Fibroblast of lung (primary cell): ENCODE measurements at regions not wholly inside any gene's neighbourhood (a gene's known extent, or its start where the extent isn't known, plus 50 kb on each side); places are given as distances from the start of the nearest gene placed in this dataset.

Experiments
- DNase-seq, 2 donors: peaks; one replicate each; pipeline versions ENCODE4 v3.0.0 to v3.0.0-alpha.2; 2010; ENCODE audit warnings: low read depth in 2 of 2
- H2AFZ ChIP-seq: 2 replicates; pipeline ENCODE4 v1.5.1; 2012; ENCODE audit warnings: low read length, control low read depth, inconsistent platforms
- H3K27ac ChIP-seq: 2 replicates; pipeline ENCODE4 v1.5.1; 2011; ENCODE audit warnings: low read length, control low read depth; ENCODE audit not compliant: insufficient read depth
- H3K27me3 ChIP-seq: 2 replicates; pipeline ENCODE4 v1.5.1; 2011; ENCODE audit warnings: mild to moderate bottlenecking, low read length; ENCODE audit not compliant: control insufficient read depth, insufficient read depth
- H3K36me3 ChIP-seq: 2 replicates; pipeline ENCODE4 v1.5.1; 2011; ENCODE audit warnings: low read length; ENCODE audit not compliant: control insufficient read depth, insufficient read depth
- H3K4me1 ChIP-seq: 2 replicates; pipeline ENCODE4 v1.5.1; 2011; ENCODE audit warnings: low read length; ENCODE audit not compliant: control insufficient read depth, insufficient read depth; ENCODE audit errors: extremely low read depth
- H3K4me2 ChIP-seq: 2 replicates; pipeline ENCODE4 v1.5.1; 2011; ENCODE audit warnings: low read length, control low read depth; ENCODE audit not compliant: insufficient read depth; ENCODE audit errors: extremely low read depth
- H3K4me3 ChIP-seq, 4 experiments: fragments of 200-600 bp in 1 of 4; sonication (generic) in 1 of 4; replicated peaks in 1 of 4; 2 replicates each; pipeline ENCODE4 v1.5.1; 2011 to 2016; ENCODE audit warnings: low read length in 4 of 4, low read depth in 3 of 4, mild to moderate bottlenecking in 3 of 4, control low read depth in 2 of 4, inconsistent platforms in 1 of 4, mixed read lengths in 1 of 4; ENCODE audit not compliant: insufficient read depth in 1 of 4; ENCODE audit errors: control extremely low read depth in 1 of 4
- H3K79me2 ChIP-seq: 2 replicates; pipeline ENCODE4 v1.5.1; 2012; ENCODE audit warnings: mild to moderate bottlenecking, low read length, inconsistent platforms; ENCODE audit not compliant: control insufficient read depth, insufficient read depth
- H3K9ac ChIP-seq: 2 replicates; pipeline ENCODE4 v1.5.1; 2011; ENCODE audit warnings: mild to moderate bottlenecking, low read length, control low read depth; ENCODE audit not compliant: insufficient read depth
- H3K9me3 ChIP-seq: 2 replicates; pipeline ENCODE4 v1.5.1; 2012; ENCODE audit warnings: low read depth, low read length; ENCODE audit not compliant: control insufficient read depth, insufficient read depth
- H4K20me1 ChIP-seq: 2 replicates; pipeline ENCODE4 v1.5.1; 2011; ENCODE audit warnings: low read length; ENCODE audit not compliant: control insufficient read depth, insufficient read depth; ENCODE audit errors: extremely low read depth
- CTCF ChIP-seq, 2 donors: IDR thresholded peaks in 1 of 2; conservative IDR thresholded peaks in 1 of 2; 1 replicate in 1 of 2; 2 replicates in 1 of 2; pipeline ENCODE4 v1.5.1; 2011 to 2012; ENCODE audit warnings: low read length in 2 of 2, control low read depth in 1 of 2, inconsistent platforms in 1 of 2, low read depth in 1 of 2, mild to moderate bottlenecking in 1 of 2
- EZH2 ChIP-seq: IDR thresholded peaks from 2 replicates; pipeline ENCODE4 v1.5.1; 2012; ENCODE audit warnings: low read length, control low read depth, mild to moderate bottlenecking; ENCODE audit errors: missing control alignments

GRCh38 chr6:145091586-145092142 lies 643.7 kb downstream of the EPM2A start:
- Histone ChIP-seq H3K79me2 (no peaks in the 10 kb centered on the region), H2AFZ (no peak overlapping the region), H3K9ac (no peak overlapping the region), H3K4me2 (no peak overlapping the region), H3K4me1 (no peaks in the 10 kb centered on the region), H3K9me3 (no peaks in the 10 kb centered on the region), H3K36me3 (no peaks in the 10 kb centered on the region), H4K20me1 (no peaks in the 10 kb centered on the region), H3K27ac (no peak overlapping the region), H3K27me3 (no peaks in the 10 kb centered on the region), H3K4me3 (no peak overlapping the region)
- no peak for DNase-seq
- no peak for TF ChIP-seq CTCF (conservative IDR thresholded peaks at IDR 0.05 in 1 of 2, IDR thresholded peaks at IDR 0.05 in 1 of 2; ENCODE audit: low read depth in 1 of 2, low read length in 2 of 2)
- TF ChIP-seq EZH2, result no peak

- TF ChIP-seq EZH2, result no peak
- no peak for TF ChIP-seq CTCF (conservative IDR thresholded peaks at IDR 0.05 in 1 of 2, IDR thresholded peaks at IDR 0.05 in 1 of 2; ENCODE audit: low read depth in 1 of 2, low read length in 2 of 2)
- Histone ChIP-seq H3K4me1 (no peaks in the 10 kb centered on the region), H3K9ac (no peak overlapping the region), H3K36me3 (no peaks in the 10 kb centered on the region), H3K4me2 (no peak overlapping the region), H2AFZ (no peak overlapping the region), H4K20me1 (no peaks in the 10 kb centered on the region), H3K9me3 (no peaks in the 10 kb centered on the region), H3K27me3 (no peaks in the 10 kb centered on the region), H3K79me2 (no peaks in the 10 kb centered on the region), H3K27ac (no peak overlapping the region), H3K4me3 (no peak overlapping the region)
- no peak for DNase-seq
These were observed 642.8 kb downstream of the EPM2A start for GRCh38 chr6:145092554-145092953.

- Histone ChIP-seq H3K9me3 (no peaks in the 10 kb centered on the region), H3K27ac (no peak overlapping the region), H3K4me1 (no peaks in the 10 kb centered on the region), H3K4me3 (no peak overlapping the region), H3K36me3 (no peaks in the 10 kb centered on the region), H3K9ac (no peak overlapping the region), H4K20me1 (no peaks in the 10 kb centered on the region), H3K79me2 (no peaks in the 10 kb centered on the region), H3K27me3 (no peaks in the 10 kb centered on the region), H2AFZ (no peak overlapping the region), H3K4me2 (no peak overlapping the region)
- no peak for TF ChIP-seq EZH2
- DNase-seq, result no peak
These were observed 642.1 kb downstream of the EPM2A start for GRCh38 chr6:145093226-145093625.
